WERI-Rb-1 (cell line): ENCODE measurements at regions not wholly inside any gene's neighbourhood (a gene's known extent, or its start where the extent isn't known, plus 50 kb on each side); places are given as distances from the start of the nearest gene placed in this dataset.
"Not testable (repeated sequence)": the region's sequence is repeated elsewhere in the genome, so short reads cannot be mapped to it uniquely, and the experiment has no call there.

ENCODE experiments used
- DNase-seq: peaks from one replicate; pipeline ENCODE4 v3.0.0-alpha.2; 2020
- H3K27ac ChIP-seq: fragments of 250-450 bp; sonication (Bioruptor Pico); 2 replicates; pipeline ENCODE4 v1.5.1; 2020; ENCODE audit warnings: mild to moderate bottlenecking, moderate library complexity
- H3K27me3 ChIP-seq: fragments of 250-450 bp; sonication (Bioruptor Pico); 2 replicates; pipeline ENCODE4 v1.5.1; 2021; ENCODE audit warnings: mild to moderate bottlenecking, low read depth, moderate library complexity; ENCODE audit not compliant: insufficient read depth, severe bottlenecking
- H3K36me3 ChIP-seq: fragments of 250-450 bp; sonication (Bioruptor Pico); 2 replicates; pipeline ENCODE4 v1.5.1; 2020; ENCODE audit warnings: mild to moderate bottlenecking, moderate library complexity
- H3K4me3 ChIP-seq: 2 replicates; pipeline ENCODE4 v1.5.1; 2011; ENCODE audit warnings: low read depth, mild to moderate bottlenecking, control low read depth, low read length
- H3K9me3 ChIP-seq: fragments of 250-450 bp; sonication (Bioruptor Pico); 2 replicates; pipeline ENCODE4 v1.5.1; 2021; ENCODE audit warnings: mild to moderate bottlenecking, moderate library complexity; ENCODE audit not compliant: severe bottlenecking

GRCh38 chr1:83476518-83476917, 522.4 kb downstream of the TTLL7 start:
- H3K27ac ChIP-seq, H3K36me3 ChIP-seq, H3K27me3 ChIP-seq, H3K9me3 ChIP-seq, H3K4me3 ChIP-seq, DNase-seq: not testable (repeated sequence)

DNA sequence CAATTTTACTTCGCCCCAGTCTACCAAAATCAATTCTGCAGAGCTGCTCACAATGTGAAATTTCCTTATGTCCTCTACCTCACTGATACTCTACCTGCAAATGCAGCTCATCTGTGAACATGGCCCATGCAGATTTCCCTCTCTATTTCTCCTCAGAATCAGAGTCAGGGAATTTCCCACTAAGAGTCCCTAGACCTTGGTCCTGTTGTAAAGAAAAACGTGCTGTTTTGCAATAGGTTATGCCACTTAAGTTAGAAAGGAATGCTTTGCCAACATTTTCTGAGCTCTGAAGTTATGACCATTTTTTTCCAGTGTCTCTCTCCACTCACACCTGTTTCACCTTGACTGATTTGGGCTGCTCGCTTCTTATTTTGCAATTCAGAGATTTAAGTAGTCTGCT, 524.0 kb downstream of the TTLL7 start:
- H3K36me3 ChIP-seq, DNase-seq, H3K4me3 ChIP-seq, H3K27ac ChIP-seq, H3K9me3 ChIP-seq, H3K27me3 ChIP-seq: not testable (repeated sequence)

DNA sequence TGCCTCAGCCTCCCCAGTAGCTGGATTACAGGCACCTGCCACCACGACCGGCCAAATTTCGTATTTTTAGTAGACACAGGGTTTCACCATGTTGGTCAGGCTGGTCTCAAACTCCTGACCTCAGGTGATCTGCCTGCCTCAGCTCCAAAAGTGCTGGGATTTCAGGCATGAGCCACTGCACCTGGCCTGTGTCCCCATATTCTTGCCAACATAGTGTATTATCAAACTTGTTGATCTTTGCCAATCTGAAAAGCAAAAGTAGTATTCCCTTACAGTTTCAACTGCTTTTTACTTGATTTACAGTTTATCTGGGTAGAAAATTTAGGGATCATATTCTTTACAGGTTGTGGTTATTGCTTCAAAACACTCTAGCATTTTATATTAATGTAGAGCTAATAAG, 524.9 kb downstream of the TTLL7 start:
- not testable (repeated sequence) for H3K27me3 ChIP-seq, H3K9me3 ChIP-seq, H3K36me3 ChIP-seq, H3K27ac ChIP-seq, H3K4me3 ChIP-seq, DNase-seq

GRCh38 chr1:83472066-83472465, 526.9 kb downstream of the TTLL7 start:
- DNase-seq, H3K4me3 ChIP-seq, H3K36me3 ChIP-seq, H3K9me3 ChIP-seq, H3K27ac ChIP-seq, H3K27me3 ChIP-seq: not testable (repeated sequence)

DNA sequence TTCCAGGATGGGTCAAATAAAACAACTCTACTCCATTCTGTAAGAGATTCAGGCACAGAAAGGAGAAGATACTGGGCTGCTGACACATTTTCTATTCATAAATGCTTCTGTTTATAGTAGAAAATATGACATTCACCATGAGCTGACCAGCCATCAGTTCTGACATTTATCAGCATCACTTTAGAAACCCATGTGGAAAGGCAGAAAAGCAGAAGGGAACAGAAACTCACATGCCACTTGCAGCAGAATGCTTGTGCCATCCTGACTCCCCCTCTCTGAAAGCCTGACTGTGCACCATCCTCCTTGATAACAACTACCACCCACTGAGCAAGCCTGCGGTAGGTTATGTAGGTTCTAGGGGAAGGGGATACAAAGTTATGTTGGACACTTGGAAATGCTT, 527.7 kb downstream of the TTLL7 start:
- not testable (repeated sequence) for H3K27me3 ChIP-seq, H3K27ac ChIP-seq, DNase-seq, H3K9me3 ChIP-seq, H3K4me3 ChIP-seq, H3K36me3 ChIP-seq

GRCh38 chr1:83468336-83468735, 530.6 kb downstream of the TTLL7 start:
- DNase-seq, H3K4me3 ChIP-seq, H3K27me3 ChIP-seq, H3K27ac ChIP-seq, H3K9me3 ChIP-seq, H3K36me3 ChIP-seq: not testable (repeated sequence)

- H3K36me3 ChIP-seq, DNase-seq, H3K9me3 ChIP-seq, H3K27ac ChIP-seq, H3K4me3 ChIP-seq, H3K27me3 ChIP-seq: not testable (repeated sequence)
These were observed 541.1 kb downstream of the TTLL7 start for GRCh38 chr1:83457735-83458248.

- not testable (repeated sequence) for H3K27ac ChIP-seq, H3K4me3 ChIP-seq, H3K36me3 ChIP-seq, H3K27me3 ChIP-seq, DNase-seq, H3K9me3 ChIP-seq
These were observed 541.7 kb downstream of the TTLL7 start for GRCh38 chr1:83457281-83457680.

DNA sequence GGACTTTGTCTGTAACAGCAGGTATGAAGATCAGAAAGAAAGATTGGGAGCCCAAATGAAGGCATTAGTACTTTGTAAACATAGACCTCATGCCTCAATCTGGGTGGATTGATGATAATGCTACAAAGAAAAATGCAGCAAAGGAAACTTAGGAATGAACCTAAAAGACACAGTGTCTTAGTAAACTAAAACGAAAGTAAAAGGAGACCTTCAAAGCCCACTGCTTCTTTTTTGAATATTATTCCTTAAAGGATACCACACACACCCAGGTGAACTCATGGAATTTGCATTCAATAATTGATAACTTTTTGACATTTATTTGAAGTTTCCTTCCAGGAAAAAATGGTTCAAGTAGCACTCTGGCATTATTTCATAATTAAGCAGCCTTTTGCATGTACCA, 543.2 kb downstream of the TTLL7 start:
- not testable (repeated sequence) for DNase-seq, H3K4me3 ChIP-seq, H3K36me3 ChIP-seq, H3K9me3 ChIP-seq, H3K27ac ChIP-seq, H3K27me3 ChIP-seq

DNA sequence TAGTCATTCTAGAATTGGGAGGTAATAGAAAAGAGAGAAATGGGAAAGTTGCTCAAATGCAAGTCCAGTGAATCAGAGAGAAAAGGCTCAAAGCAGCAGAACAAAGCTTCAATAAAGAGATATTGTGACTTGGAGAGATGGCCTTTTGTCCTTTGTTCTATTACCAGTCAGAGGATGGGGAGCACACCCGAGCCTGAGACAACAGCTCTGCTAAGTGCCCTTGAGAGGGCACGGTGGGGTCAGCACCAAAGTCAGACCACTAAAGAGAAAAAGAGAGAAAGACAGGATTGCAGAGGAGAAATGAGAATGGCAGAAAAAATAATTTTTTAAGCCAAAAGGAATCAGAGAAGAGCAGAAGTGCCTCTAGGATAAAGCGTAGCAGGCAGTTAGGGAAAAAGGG, 553.1 kb downstream of the TTLL7 start:
- not testable (repeated sequence) for H3K27me3 ChIP-seq, H3K27ac ChIP-seq, DNase-seq, H3K36me3 ChIP-seq, H3K9me3 ChIP-seq, H3K4me3 ChIP-seq

DNA sequence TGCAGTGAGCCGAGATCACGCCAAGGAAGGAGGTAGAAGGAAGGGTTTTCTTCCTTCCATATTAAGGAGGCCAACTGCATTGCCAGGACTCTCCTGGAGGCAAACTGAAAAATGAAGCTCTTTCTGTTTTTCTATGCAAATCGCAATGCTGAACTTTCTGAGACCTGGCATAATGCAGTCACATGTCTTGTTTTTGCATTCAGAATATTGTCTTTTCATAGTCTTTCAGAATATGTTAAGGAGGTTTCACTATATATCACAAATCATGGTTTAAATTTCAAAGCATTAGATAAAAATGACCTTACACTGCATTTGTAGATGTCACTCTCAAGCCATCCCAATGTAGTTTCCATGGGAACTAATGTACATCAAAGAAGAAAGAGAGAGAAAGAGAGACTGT, 556.5 kb downstream of the TTLL7 start:
- H3K9me3 ChIP-seq, H3K36me3 ChIP-seq, DNase-seq, H3K4me3 ChIP-seq, H3K27me3 ChIP-seq, H3K27ac ChIP-seq: not testable (repeated sequence)

GRCh38 chr1:83440586-83440985, 558.3 kb downstream of the TTLL7 start:
- H3K27ac ChIP-seq, H3K9me3 ChIP-seq, H3K27me3 ChIP-seq, DNase-seq, H3K36me3 ChIP-seq, H3K4me3 ChIP-seq: not testable (repeated sequence)

DNA sequence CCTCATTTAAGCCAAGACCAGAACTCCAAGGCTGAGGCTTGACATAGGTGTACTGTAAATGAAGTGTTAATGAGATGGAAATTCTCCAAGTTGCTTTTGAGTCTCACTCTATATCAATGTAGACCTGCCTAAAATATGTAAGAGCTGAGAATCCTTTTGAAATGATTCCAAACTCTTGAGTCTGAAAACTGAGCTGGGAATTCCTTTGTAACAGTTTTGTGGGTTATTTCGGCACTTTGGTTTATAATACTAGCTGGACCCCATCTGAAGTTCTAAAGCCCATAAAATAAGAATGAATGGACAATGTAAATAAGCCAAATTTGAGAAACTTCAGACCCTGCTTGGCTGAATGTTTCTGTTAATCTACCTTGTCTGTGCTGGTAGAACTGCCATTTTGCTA, 558.9 kb downstream of the TTLL7 start:
- not testable (repeated sequence) for H3K27ac ChIP-seq, H3K9me3 ChIP-seq, H3K36me3 ChIP-seq, DNase-seq, H3K4me3 ChIP-seq, H3K27me3 ChIP-seq

GRCh38 chr1:83438316-83438715, 560.6 kb downstream of the TTLL7 start:
- H3K36me3 ChIP-seq, H3K27me3 ChIP-seq: not testable (repeated sequence)

DNA sequence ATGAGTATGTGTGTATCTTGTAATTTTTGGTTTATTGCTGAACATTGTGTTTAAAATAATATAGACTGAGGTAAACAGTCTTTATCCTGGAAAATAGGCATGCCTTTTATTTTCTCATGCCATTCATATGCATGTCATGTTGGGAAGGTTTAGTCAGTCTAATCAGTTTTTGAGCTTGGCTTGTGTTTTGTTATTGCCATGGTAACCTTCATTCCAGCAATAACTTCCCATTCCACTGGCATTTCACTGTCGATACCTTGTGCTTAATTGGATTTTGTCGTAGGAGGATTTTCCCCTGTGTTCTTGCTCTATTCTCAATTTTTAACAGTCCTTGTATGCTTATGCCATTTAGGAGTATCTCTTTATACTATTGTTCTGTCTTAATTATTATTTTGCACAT, 563.6 kb downstream of the TTLL7 start:
- H3K27ac ChIP-seq, H3K9me3 ChIP-seq, H3K27me3 ChIP-seq, H3K4me3 ChIP-seq, DNase-seq, H3K36me3 ChIP-seq: not testable (repeated sequence)

More at GRCh38 chr1:83438316-83438715, 560.6 kb downstream of the TTLL7 start:
- H3K27ac ChIP-seq, DNase-seq, H3K4me3 ChIP-seq, H3K9me3 ChIP-seq: not testable (repeated sequence)

GRCh38 chr1:83427566-83427965, 571.4 kb downstream of the TTLL7 start:
- not testable (repeated sequence) for H3K9me3 ChIP-seq, H3K27ac ChIP-seq, H3K27me3 ChIP-seq, DNase-seq, H3K4me3 ChIP-seq, H3K36me3 ChIP-seq
